HG03039 (cell line): ENCODE measurements at regions not wholly inside any gene's neighbourhood (a gene's known extent, or its start where the extent isn't known, plus 50 kb on each side); places are given as distances from the start of the nearest gene placed in this dataset.
"Not testable (repeated sequence)": the region's sequence is repeated elsewhere in the genome, so short reads cannot be mapped to it uniquely, and the experiment has no call there.

Experiments used
- ATAC-seq: cut with Tn5 transposase; IDR thresholded peaks from one replicate; pipeline ENCODE4 v1.9.1; 2021; ENCODE audit warnings: mild to moderate bottlenecking, moderate library complexity; ENCODE audit not compliant: unreplicated experiment

- ATAC-seq, result no peak
Observed at GRCh38 chr5:60490597-60491166, 209.3 kb downstream of the DEPDC1B start.

GRCh38 chr5:60489856-60490255, 210.1 kb downstream of the DEPDC1B start:
- no peak for ATAC-seq

- ATAC-seq, result no peak
Observed at GRCh38 chr5:60489377-60489776, 210.6 kb downstream of the DEPDC1B start.

- no peak for ATAC-seq
Observed at GRCh38 chr5:60488466-60489130, 211.4 kb downstream of the DEPDC1B start.

- ATAC-seq, result no peak
Observed at GRCh38 chr5:60487885-60488442, 212.0 kb downstream of the DEPDC1B start.

GRCh38 chr5:60487476-60487875, 212.5 kb downstream of the DEPDC1B start:
- ATAC-seq, result no peak

GRCh38 chr5:60485361-60485760, 214.6 kb downstream of the DEPDC1B start:
- ATAC-seq, result no peak

GRCh38 chr5:60483050-60483449, 216.9 kb downstream of the DEPDC1B start:
- ATAC-seq, result no peak

- ATAC-seq, result no peak
Observed at GRCh38 chr5:60482301-60482700, 217.7 kb downstream of the DEPDC1B start.

GRCh38 chr5:60479542-60479941, 220.4 kb downstream of the DEPDC1B start:
- ATAC-seq, result no peak

GRCh38 chr5:60477849-60478248, 222.1 kb downstream of the DEPDC1B start:
- ATAC-seq, result no peak

- ATAC-seq, result no peak
Observed at GRCh38 chr5:60473654-60474053, 226.3 kb downstream of the DEPDC1B start.

- not testable (repeated sequence) for ATAC-seq
Observed at GRCh38 chr5:60473027-60473426, 226.9 kb downstream of the DEPDC1B start.

GRCh38 chr5:60470881-60471280, 229.1 kb downstream of the DEPDC1B start:
- no peak for ATAC-seq

- ATAC-seq, result no peak
Observed at GRCh38 chr5:60469286-60469685, 230.7 kb downstream of the DEPDC1B start.

- ATAC-seq, result no peak
Observed at GRCh38 chr5:60463179-60463868, 236.6 kb downstream of the DEPDC1B start.

GRCh38 chr5:60458666-60459065, 241.3 kb downstream of the DEPDC1B start:
- ATAC-seq, result no peak

GRCh38 chr5:60457233-60457632, 242.7 kb downstream of the DEPDC1B start:
- ATAC-seq, result no peak

GRCh38 chr5:60455589-60455988, 244.4 kb downstream of the DEPDC1B start:
- ATAC-seq, result no peak

- ATAC-seq, result not testable (repeated sequence)
Observed at GRCh38 chr5:60454277-60454676, 245.7 kb downstream of the DEPDC1B start.

GRCh38 chr5:60453186-60453976, 246.6 kb downstream of the DEPDC1B start:
- no peak for ATAC-seq
